MM.1S (cell line): ENCODE measurements at regions not wholly inside any gene's neighbourhood (a gene's known extent, or its start where the extent isn't known, plus 50 kb on each side); places are given as distances from the start of the nearest gene placed in this dataset.
"Not testable (repeated sequence)": the region's sequence is repeated elsewhere in the genome, so short reads cannot be mapped to it uniquely, and the experiment has no call there.

Experiments
- DNase-seq: peaks from one replicate; pipeline ENCODE4 v3.0.0-alpha.2; 2015
- H2AFZ ChIP-seq: fragments of 300-600 bp; sonication (generic); 2 replicates; pipeline ENCODE4 v1.6.0; 2016; ENCODE audit warnings: antibody characterized with exemption, low read length
- H3F3A ChIP-seq: fragments of 300-600 bp; sonication (generic); 2 replicates; pipeline ENCODE4 v1.6.1; 2016; ENCODE audit warnings: mild to moderate bottlenecking, antibody characterized with exemption, low read length, moderate library complexity, mixed read lengths; ENCODE audit not compliant: insufficient read depth
- H3K27ac ChIP-seq: fragments of 300-600 bp; sonication (generic); 2 replicates; pipeline ENCODE4 v1.5.1; 2016; ENCODE audit warnings: mild to moderate bottlenecking, low read length
- H3K27me3 ChIP-seq: fragments of 300-600 bp; sonication (generic); replicated peaks from 2 replicates; pipeline ENCODE4 v1.6.0; 2016; ENCODE audit warnings: low read length; ENCODE audit not compliant: insufficient read depth
- H3K36me3 ChIP-seq: fragments of 300-600 bp; sonication (generic); replicated peaks from 2 replicates; pipeline ENCODE4 v1.6.1; 2016; ENCODE audit warnings: mild to moderate bottlenecking, low read length, mixed read lengths; ENCODE audit not compliant: insufficient read depth
- H3K4me1 ChIP-seq: fragments of 300-600 bp; sonication (generic); 2 replicates; pipeline ENCODE4 v1.6.1; 2016; ENCODE audit warnings: low read length, mixed read lengths
- H3K4me2 ChIP-seq: fragments of 300-600 bp; sonication (generic); 2 replicates; pipeline ENCODE4 v1.6.0; 2016; ENCODE audit warnings: low read depth, low read length
- H3K4me3 ChIP-seq: fragments of 300-600 bp; sonication (generic); 2 replicates; pipeline ENCODE4 v1.5.1; 2016; ENCODE audit warnings: low read length, mixed read lengths
- H3K79me2 ChIP-seq: fragments of 300-600 bp; sonication (generic); 2 replicates; pipeline ENCODE4 v1.6.1; 2016; ENCODE audit warnings: mixed run types, low read length, mixed read lengths
- H3K9ac ChIP-seq: fragments of 300-600 bp; sonication (generic); 2 replicates; pipeline ENCODE4 v1.6.1; 2016; ENCODE audit warnings: low read length, mixed read lengths
- H3K9me2 ChIP-seq: fragments of 300-600 bp; sonication (generic); replicated peaks from 2 replicates; pipeline ENCODE4 v1.6.1; 2016; ENCODE audit warnings: mild to moderate bottlenecking, low read length, mixed read lengths; ENCODE audit not compliant: insufficient read depth
- H3K9me3 ChIP-seq: fragments of 300-600 bp; sonication (generic); replicated peaks from 2 replicates; pipeline ENCODE4 v1.6.1; 2016; ENCODE audit warnings: mild to moderate bottlenecking, low read length, mixed read lengths; ENCODE audit not compliant: insufficient read depth
- H4K20me1 ChIP-seq: fragments of 300-600 bp; sonication (generic); 2 replicates; pipeline ENCODE4 v1.6.1; 2016; ENCODE audit warnings: mild to moderate bottlenecking, low read length, moderate library complexity, mixed read lengths; ENCODE audit not compliant: insufficient read depth

- H2AFZ ChIP-seq, H3K4me1 ChIP-seq, H3K79me2 ChIP-seq, H3K4me2 ChIP-seq, H3K4me3 ChIP-seq, H3K9me2 ChIP-seq, H3K36me3 ChIP-seq, H3K27me3 ChIP-seq, H4K20me1 ChIP-seq, H3K9ac ChIP-seq, H3K27ac ChIP-seq, H3F3A ChIP-seq, DNase-seq, H3K9me3 ChIP-seq: not testable (repeated sequence)
These were observed 87.6 kb upstream of the DPP6 start for GRCh38 chr7:153964481-153965112.

- not testable (repeated sequence) for H4K20me1 ChIP-seq, H2AFZ ChIP-seq, H3K27ac ChIP-seq, H3F3A ChIP-seq, H3K9me2 ChIP-seq, DNase-seq, H3K36me3 ChIP-seq, H3K9me3 ChIP-seq, H3K79me2 ChIP-seq, H3K27me3 ChIP-seq, H3K4me3 ChIP-seq, H3K4me2 ChIP-seq, H3K4me1 ChIP-seq, H3K9ac ChIP-seq
These were observed 83.2 kb upstream of the DPP6 start for GRCh38 chr7:153969016-153969415.

GRCh38 chr7:153974603-153975002, 77.6 kb upstream of the DPP6 start:
- not testable (repeated sequence) for H3K9me3 ChIP-seq, H2AFZ ChIP-seq, H3K36me3 ChIP-seq, H3K4me2 ChIP-seq, H3K27me3 ChIP-seq, H3K9me2 ChIP-seq, H3F3A ChIP-seq, H3K4me1 ChIP-seq, H3K27ac ChIP-seq, H3K9ac ChIP-seq, H3K4me3 ChIP-seq, H3K79me2 ChIP-seq, DNase-seq, H4K20me1 ChIP-seq

- not testable (repeated sequence) for H3K4me3 ChIP-seq, H2AFZ ChIP-seq, H3K9ac ChIP-seq, H3K9me3 ChIP-seq, H3K4me1 ChIP-seq, H3K9me2 ChIP-seq, H4K20me1 ChIP-seq, H3K27ac ChIP-seq, H3K79me2 ChIP-seq, H3F3A ChIP-seq, DNase-seq, H3K27me3 ChIP-seq, H3K36me3 ChIP-seq, H3K4me2 ChIP-seq
These were observed 75.5 kb upstream of the DPP6 start for GRCh38 chr7:153976745-153977144.

GRCh38 chr7:153983186-153983585, 69.0 kb upstream of the DPP6 start:
- H3K9me2 ChIP-seq, H2AFZ ChIP-seq, H3K36me3 ChIP-seq, H3K4me2 ChIP-seq, H4K20me1 ChIP-seq, H3K27me3 ChIP-seq, H3F3A ChIP-seq, DNase-seq, H3K27ac ChIP-seq, H3K4me3 ChIP-seq, H3K9ac ChIP-seq, H3K4me1 ChIP-seq, H3K79me2 ChIP-seq, H3K9me3 ChIP-seq: not testable (repeated sequence)

- H3K4me1 ChIP-seq = not testable (repeated sequence)
These were observed 63.1 kb upstream of the DPP6 start for GRCh38 chr7:153989066-153989627.

GRCh38 chr7:153989742-153990425, 62.3 kb upstream of the DPP6 start:
- not testable (repeated sequence) for H2AFZ ChIP-seq, DNase-seq

More at GRCh38 chr7:153989066-153989627, 63.1 kb upstream of the DPP6 start:
- H3K27ac ChIP-seq, H3K79me2 ChIP-seq, H3K9me2 ChIP-seq, H3K9me3 ChIP-seq, H3K4me3 ChIP-seq, H3K27me3 ChIP-seq, H4K20me1 ChIP-seq, H3F3A ChIP-seq, H3K36me3 ChIP-seq, H3K4me2 ChIP-seq, H3K9ac ChIP-seq, DNase-seq, H2AFZ ChIP-seq: not testable (repeated sequence)

GRCh38 chr7:153991471-153991870, 60.7 kb upstream of the DPP6 start:
- H3K9me2 ChIP-seq, H3F3A ChIP-seq, H3K27me3 ChIP-seq, H3K4me2 ChIP-seq, H2AFZ ChIP-seq, H3K27ac ChIP-seq, H4K20me1 ChIP-seq, H3K4me1 ChIP-seq, H3K9me3 ChIP-seq, H3K36me3 ChIP-seq, H3K9ac ChIP-seq, DNase-seq, H3K79me2 ChIP-seq, H3K4me3 ChIP-seq: not testable (repeated sequence)

More at GRCh38 chr7:153989742-153990425, 62.3 kb upstream of the DPP6 start:
- H3F3A ChIP-seq, H3K27me3 ChIP-seq, H4K20me1 ChIP-seq, H3K4me2 ChIP-seq, H3K36me3 ChIP-seq, H3K4me1 ChIP-seq, H3K27ac ChIP-seq, H3K9me3 ChIP-seq, H3K9me2 ChIP-seq, H3K4me3 ChIP-seq, H3K79me2 ChIP-seq, H3K9ac ChIP-seq: not testable (repeated sequence)
